SK-N-SH (cell line): ENCODE measurements at regions not wholly inside any gene's neighbourhood (a gene's known extent, or its start where the extent isn't known, plus 50 kb on each side); places are given as distances from the start of the nearest gene placed in this dataset.

Experiments
- CTCF ChIA-PET: fragments of 300-600, 350-600 bp; formaldehyde crosslinking; extraction: SDS; loops from one replicate; lab custom pipeline; 2021; lab: Yijun Ruan, JAX
- POLR2A ChIA-PET: fragments of 350-600 bp; sonication (Branson Sonifier 250); formaldehyde crosslinking; extraction: SDS; loops from one replicate; lab custom pipeline; 2020; ENCODE audit warnings: antibody characterized with exemption, inconsistent platforms; lab: Yijun Ruan, JAX
- DNase-seq: peaks from one replicate; pipeline ENCODE4 v3.0.0; 2012
- H2AFZ ChIP-seq: fragments of 200-600 bp; sonication (generic); 2 replicates; pipeline ENCODE4 v1.8.1; 2016; ENCODE audit warnings: antibody characterized with exemption, mild to moderate bottlenecking, low read depth
- H3F3A ChIP-seq: fragments of 200-600 bp; sonication (generic); replicated peaks from 2 replicates; pipeline ENCODE3; 2016; ENCODE audit warnings: antibody characterized with exemption, mild to moderate bottlenecking; ENCODE audit not compliant: insufficient read depth
- H3K27ac ChIP-seq, 2 experiments: fragments of 200-500 bp in 1 of 2; fragments of 200-600 bp in 1 of 2; sonication (Bioruptor generic) in 1 of 2; sonication (generic), shearing (Covaris generic) in 1 of 2; 2 replicates each; pipeline versions ENCODE4 v1.5.1 to v1.6.1; 2014 to 2016; ENCODE audit warnings: low read depth in 2 of 2, inconsistent platforms in 1 of 2, low read length in 1 of 2, mild to moderate bottlenecking in 1 of 2, mixed read lengths in 1 of 2
- H3K27me3 ChIP-seq: fragments of 200-600 bp; sonication (generic), shearing (Covaris generic); 2 replicates; pipeline ENCODE4 v1.6.1; 2016; ENCODE audit warnings: mixed run types; ENCODE audit not compliant: insufficient read depth
- H3K36me3 ChIP-seq, 2 experiments: fragments of 200-500 bp in 1 of 2; fragments of 200-600 bp in 1 of 2; sonication (Bioruptor generic) in 1 of 2; sonication (generic) in 1 of 2; replicated peaks in 1 of 2; 2 replicates each; pipeline versions ENCODE3 to v1.5.1; 2014 to 2016; ENCODE audit warnings: low read length in 1 of 2, mild to moderate bottlenecking in 1 of 2; ENCODE audit not compliant: insufficient read depth in 2 of 2, control insufficient read depth in 1 of 2
- H3K4me1 ChIP-seq, 2 experiments: fragments of 200-500 bp in 1 of 2; fragments of 200-600 bp in 1 of 2; sonication (Bioruptor generic) in 1 of 2; sonication (generic), shearing (Covaris generic) in 1 of 2; 2 replicates each; pipeline versions ENCODE4 v1.5.1 to v1.6.1; 2014 to 2016; ENCODE audit warnings: low read depth in 1 of 2, low read length in 1 of 2, mixed run types in 1 of 2; ENCODE audit not compliant: insufficient read depth in 2 of 2, control insufficient read depth in 1 of 2
- H3K4me2 ChIP-seq: fragments of 200-600 bp; sonication (generic), shearing (Covaris generic); 2 replicates; pipeline ENCODE4 v1.6.1; 2017; ENCODE audit warnings: mixed run types
- H3K4me3 ChIP-seq, 2 experiments: fragments of 200-500 bp in 1 of 2; fragments of 200-600 bp in 1 of 2; sonication (Bioruptor generic) in 1 of 2; sonication (generic), shearing (Covaris generic) in 1 of 2; 2 replicates each; pipeline versions ENCODE4 v1.5.1 to v1.8.1; 2014 to 2016; ENCODE audit warnings: low read depth in 2 of 2, inconsistent platforms in 1 of 2, low read length in 1 of 2, mild to moderate bottlenecking in 1 of 2, mixed read lengths in 1 of 2, moderate library complexity in 1 of 2
- H3K79me2 ChIP-seq: fragments of 200-600 bp; sonication (generic); 2 replicates; pipeline ENCODE4 v1.8.1; 2017; ENCODE audit warnings: mild to moderate bottlenecking; ENCODE audit not compliant: insufficient read depth
- H3K9ac ChIP-seq: fragments of 200-600 bp; sonication (generic); 2 replicates; pipeline ENCODE4 v1.6.1; 2017; ENCODE audit warnings: mixed run types
- H3K9me2 ChIP-seq: fragments of 200-600 bp; sonication (generic); 2 replicates; pipeline ENCODE4 v1.6.1; 2017; ENCODE audit warnings: mixed run types
- H3K9me3 ChIP-seq: fragments of 200-600 bp; sonication (generic); 2 replicates; pipeline ENCODE4 v1.6.1; 2017; ENCODE audit warnings: mixed run types, mild to moderate bottlenecking, moderate library complexity
- H4K20me1 ChIP-seq: fragments of 200-600 bp; sonication (generic); 2 replicates; pipeline ENCODE4 v1.6.1; 2017; ENCODE audit warnings: mild to moderate bottlenecking, mixed run types; ENCODE audit not compliant: insufficient read depth
- CHD2 ChIP-seq: fragments of 150-350 bp; IDR thresholded peaks from 2 replicates; pipeline ENCODE4 v1.6.1; 2018; ENCODE audit warnings: low read length; ENCODE audit not compliant: partially characterized antibody
- FOSL2 ChIP-seq: IDR thresholded peaks from 2 replicates; pipeline ENCODE4 v1.4.0; 2012; ENCODE audit warnings: low read depth, mild to moderate bottlenecking, moderate library complexity, borderline replicate concordance
- GABPA ChIP-seq: IDR thresholded peaks from 2 replicates; pipeline ENCODE4 v1.4.0; 2012; ENCODE audit warnings: low read depth, mild to moderate bottlenecking
- GATA2 ChIP-seq: sonication (generic); formaldehyde crosslinking; IDR thresholded peaks from 2 replicates; pipeline ENCODE4 v1.5.0; 2020; ENCODE audit warnings: mild to moderate bottlenecking, missing genetic modification reagents
- IRF3 ChIP-seq: fragments of 150-350 bp; IDR thresholded peaks from 2 replicates; pipeline ENCODE4 v1.6.1; 2016; ENCODE audit warnings: mild to moderate bottlenecking, low read depth, low read length
- JUND ChIP-seq: IDR thresholded peaks from 2 replicates; pipeline ENCODE4 v1.4.0; 2012
- MAX ChIP-seq: IDR thresholded peaks from 2 replicates; pipeline ENCODE4 v1.4.0; 2012; ENCODE audit warnings: low read depth
- MEF2A ChIP-seq: IDR thresholded peaks from 2 replicates; pipeline ENCODE4 v1.4.0; 2012; ENCODE audit warnings: low read depth, borderline replicate concordance
- PBX3 ChIP-seq: IDR thresholded peaks from 2 replicates; pipeline ENCODE4; 2012
- USF1 ChIP-seq: IDR thresholded peaks from 2 replicates; pipeline ENCODE4 v1.4.0; 2012; ENCODE audit warnings: low read depth, borderline replicate concordance
- ZBTB33 ChIP-seq: IDR thresholded peaks from 2 replicates; pipeline ENCODE4 v1.4.0; 2012; ENCODE audit warnings: low read depth, borderline replicate concordance
- WGBS: methylation state at CpG from one replicate; pipeline ENCODE4 v1.1.6; 2017; ENCODE audit warnings: low lambda C conversion rate; 5-methylcytosine and 5-hydroxymethylcytosine counted together

- Histone ChIP-seq H3K9me3 (no peaks in the 10 kb centered on the region), H3K4me3 (no peak overlapping the region), H3K27ac (no peak overlapping the region), H3K9ac (no peak overlapping the region), H3K4me2 (no peak overlapping the region), H3K36me3 (no peaks in the 10 kb centered on the region), H4K20me1 (no peaks in the 10 kb centered on the region), H2AFZ (no peak overlapping the region), H3K4me1 (no peaks in the 10 kb centered on the region), H3K79me2 (no peaks in the 10 kb centered on the region), H3K27me3 (no peaks in the 10 kb centered on the region), H3K9me2 (no peaks in the 10 kb centered on the region), H3F3A (no peaks in the 10 kb centered on the region)
- POLR2A ChIA-PET, result no interaction called here
- no peak for TF ChIP-seq CHD2
- DNase-seq, result no peak
- 100% methylated on average over 1 of the region's 1 CpG for WGBS
- CTCF ChIA-PET, result no interaction called here
Observed at GRCh38 chr3:104297617-104298016, 1069.1 kb upstream of the ALCAM start.

- no peaks in the 10 kb centered on the region for H3K79me2 ChIP-seq
- CTCF ChIA-PET, result no interaction called here
Observed at GRCh38 chr3:104298662-104299061, 1068.0 kb upstream of the ALCAM start.

GRCh38 chr3:104316118-104316517 is 1050.6 kb upstream of the ALCAM start:
- Histone ChIP-seq H3K9ac (no peak overlapping the region), H3K4me1 (no peaks in the 10 kb centered on the region), H3K79me2 (no peaks in the 10 kb centered on the region), H3K36me3 (no peaks in the 10 kb centered on the region), H3K27ac (no peak overlapping the region), H3F3A (no peaks in the 10 kb centered on the region), H4K20me1 (no peaks in the 10 kb centered on the region), H3K27me3 (no peaks in the 10 kb centered on the region), H3K4me3 (no peak overlapping the region), H3K9me3 (no peaks in the 10 kb centered on the region), H3K9me2 (no peaks in the 10 kb centered on the region; the same call in 1 of the 2 replicates), H3K4me2 (no peak overlapping the region), H2AFZ (no peak overlapping the region)
- CTCF ChIA-PET, result no interaction called here
- POLR2A ChIA-PET, result no interaction called here
- 56% methylated on average over 1 of the region's 1 CpG for WGBS
- DNase-seq, result no peak
- TF ChIP-seq FOSL2 (no peak), MEF2A (no peak), JUND (no peak), MAX (no peak), IRF3 (no peak), PBX3 (no peak), GABPA (no peak)

More at GRCh38 chr3:104298662-104299061, 1068.0 kb upstream of the ALCAM start:
- no peaks in the 10 kb centered on the region for H3K36me3 ChIP-seq
- POLR2A ChIA-PET, result no interaction called here
- H3K27me3 ChIP-seq, result no peaks in the 10 kb centered on the region
- no peaks in the 10 kb centered on the region for H3F3A ChIP-seq
- no peaks in the 10 kb centered on the region for H4K20me1 ChIP-seq
- no peak overlapping the region for H3K4me2 ChIP-seq
- H3K27ac ChIP-seq, result no peak overlapping the region
- H3K4me3 ChIP-seq, result no peak overlapping the region
- no peaks in the 10 kb centered on the region for H3K4me1 ChIP-seq
- TF ChIP-seq USF1, result no peak
- no peak for TF ChIP-seq CHD2
- no peak for TF ChIP-seq FOSL2
- no peak for TF ChIP-seq GATA2 (CRISPR knock-in tag)
- TF ChIP-seq ZBTB33, result no peak
- no peaks in the 10 kb centered on the region for H3K9me2 ChIP-seq
- no peaks in the 10 kb centered on the region for H3K9me3 ChIP-seq
- 40% methylated on average over 2 of the region's 2 CpGs for WGBS
- H2AFZ ChIP-seq, result no peak overlapping the region
- no peak for DNase-seq
- no peak overlapping the region for H3K9ac ChIP-seq
